K562 (cell line): ENCODE measurements at regions not wholly inside any gene's neighbourhood (a gene's known extent, or its start where the extent isn't known, plus 50 kb on each side); places are given as distances from the start of the nearest gene placed in this dataset.

ENCODE experiments used
- ATAC-seq: fragments of 200-7000 bp; cut with Tn5 transposase; 3 replicates; pipeline ENCODE4 v1.9.1; 2020; ENCODE audit warnings: moderate library complexity
- BruUV-seq: library from RNA; stranded (reverse); fragments of 400-500 nt; replicated peaks from 2 replicates; lab custom pipeline; 2021; lab: Mats Ljungman, UMichigan
- CTCF ChIA-PET: fragments of 300-600 bp; formaldehyde crosslinking; extraction: SDS; loops from one replicate; lab custom pipeline; 2021; ENCODE audit warnings: low intra/inter-chr PET ratio; lab: Yijun Ruan, JAX
- POLR2A ChIA-PET: fragments of 300-600, 350-650 bp; sonication (Branson Sonifier 250); formaldehyde crosslinking; extraction: SDS; loops from one replicate; lab custom pipeline; 2021; ENCODE audit warnings: antibody characterized with exemption, inconsistent platforms; lab: Yijun Ruan, JAX
- DNase-seq, 4 experiments: peaks; one replicate each; pipeline versions ENCODE4 v3.0.0 to v3.0.0-alpha.2; 2011 to 2018; ENCODE audit warnings: low spot score in 3 of 4, mixed read lengths in 3 of 4; ENCODE audit errors: extremely low read depth in 1 of 4
- FAIRE-seq: peaks from 2 replicates; lab custom pipeline; 2011; peaks lifted over from hg19 to GRCh38; lab: Jason Lieb, UNC
- H2AFZ ChIP-seq: 2 replicates; pipeline ENCODE4 v1.6.0; 2011; ENCODE audit warnings: low read depth, low read length, control low read depth, inconsistent platforms
- H3K27ac ChIP-seq: fragments of 200-600 bp; 3 replicates; pipeline ENCODE4 v1.8.0; 2011; ENCODE audit warnings: low read depth, mild to moderate bottlenecking, control low read depth, inconsistent platforms, low read length, moderate library complexity, mixed read lengths; ENCODE audit errors: extremely low read depth
- H3K27me3 ChIP-seq, 2 experiments: fragments of 300-600 bp in 1 of 2; 2 replicates in 1 of 2; 3 replicates in 1 of 2; pipeline versions ENCODE4 v1.6.0 to v1.8.0; 2011; ENCODE audit warnings: inconsistent platforms in 2 of 2, low read length in 2 of 2, mild to moderate bottlenecking in 1 of 2, mixed read lengths in 1 of 2, moderate library complexity in 1 of 2; ENCODE audit not compliant: control insufficient read depth in 2 of 2, insufficient read depth in 2 of 2
- H3K36me3 ChIP-seq: fragments of 300-600 bp; 3 replicates; pipeline ENCODE4 v1.8.0; 2011; ENCODE audit warnings: mild to moderate bottlenecking, low read length, inconsistent platforms; ENCODE audit not compliant: control insufficient read depth, insufficient read depth
- H3K4me1 ChIP-seq, 2 experiments: fragments of 200-600 bp in 1 of 2; replicated peaks in 1 of 2; 2 replicates in 1 of 2; 3 replicates in 1 of 2; pipeline versions ENCODE4 v1.5.1 to v1.8.0; 2011; ENCODE audit warnings: inconsistent platforms in 2 of 2, low read length in 2 of 2, mild to moderate bottlenecking in 1 of 2, mixed read lengths in 1 of 2, moderate library complexity in 1 of 2; ENCODE audit not compliant: control insufficient read depth in 2 of 2, insufficient read depth in 2 of 2
- H3K4me2 ChIP-seq: 2 replicates; pipeline ENCODE4 v1.6.1; 2011; ENCODE audit warnings: low read length, control low read depth, inconsistent platforms, mixed read lengths; ENCODE audit not compliant: insufficient read depth
- H3K4me3 ChIP-seq: fragments of 200-600 bp; sonication (generic), shearing (Covaris generic); 2 replicates; pipeline ENCODE4 v1.5.1; 2016; ENCODE audit warnings: control low read depth, inconsistent platforms
- H3K79me2 ChIP-seq: fragments of 200-600 bp; 3 replicates; pipeline ENCODE4 v1.8.0; 2011; ENCODE audit warnings: low read length, inconsistent platforms; ENCODE audit not compliant: control insufficient read depth, insufficient read depth
- H3K9ac ChIP-seq, 2 experiments: 2 replicates each; pipeline versions ENCODE4 v1.6.0 to v1.6.1; 2011; ENCODE audit warnings: low read depth in 2 of 2, low read length in 2 of 2, control low read depth in 1 of 2, inconsistent platforms in 1 of 2, mild to moderate bottlenecking in 1 of 2, mixed read lengths in 1 of 2; ENCODE audit not compliant: insufficient read depth in 1 of 2
- H3K9me1 ChIP-seq: one replicate; pipeline ENCODE4 v1.6.0; 2011; ENCODE audit warnings: inconsistent platforms, mild to moderate bottlenecking, low read length, moderate library complexity; ENCODE audit not compliant: control insufficient read depth, insufficient read depth
- H3K9me3 ChIP-seq: replicated peaks from 2 replicates; pipeline ENCODE4 v1.5.1; 2011; ENCODE audit warnings: low read depth, low read length, inconsistent platforms; ENCODE audit not compliant: control insufficient read depth, insufficient read depth
- H4K20me1 ChIP-seq: replicated peaks from 2 replicates; pipeline ENCODE4 v1.6.1; 2011; ENCODE audit warnings: low read length, inconsistent platforms, mixed read lengths; ENCODE audit not compliant: control insufficient read depth, insufficient read depth
- ETS2 ChIP-seq: IDR thresholded peaks from 2 replicates; pipeline ENCODE4 v1.6.1; 2016; ENCODE audit warnings: borderline replicate concordance, missing genetic modification characterization, mild to moderate bottlenecking, moderate library complexity, missing compliant biosample characterization; ENCODE audit not compliant: poor library complexity, severe bottlenecking
- GTF2E2 ChIP-seq: fragments of 200-800 bp; sonication (Bioruptor generic); IDR thresholded peaks from 2 replicates; pipeline ENCODE4 v1.6.1; 2016; ENCODE audit warnings: missing genetic modification characterization, missing compliant biosample characterization
- HDGF ChIP-seq: fragments of 450-650 bp; IDR thresholded peaks from 2 replicates; pipeline ENCODE4 v1.6.1; 2016
- HINFP ChIP-seq: fragments of 450-650 bp; conservative IDR thresholded peaks from 2 replicates; pipeline ENCODE4 v1.6.1; 2016; ENCODE audit warnings: missing genetic modification characterization, low read depth, mild to moderate bottlenecking, control low read depth, missing compliant biosample characterization
- HMG20B ChIP-seq: fragments of 250-450 bp; sonication (Bioruptor Pico); IDR thresholded peaks from 2 replicates; pipeline ENCODE4 v1.5.0; 2021; ENCODE audit warnings: mild to moderate bottlenecking
- PML ChIP-seq: IDR thresholded peaks from 2 replicates; pipeline ENCODE4 v1.6.1; 2012; ENCODE audit warnings: low read length, inconsistent platforms
- POU5F1 ChIP-seq: fragments of 150-350 bp; IDR thresholded peaks from 2 replicates; pipeline ENCODE4 v1.6.1; 2014; ENCODE audit warnings: borderline replicate concordance, low read length, low read depth, mild to moderate bottlenecking; ENCODE audit not compliant: partially characterized antibody
- RB1 ChIP-seq: fragments of 450-650 bp; IDR thresholded peaks from 2 replicates; pipeline ENCODE4 v1.6.1; 2017; ENCODE audit warnings: low read depth, mild to moderate bottlenecking
- SNIP1 ChIP-seq: fragments of 450-650 bp; IDR thresholded peaks from 2 replicates; pipeline ENCODE4 v1.7.1; 2017; ENCODE audit warnings: low read depth, mild to moderate bottlenecking
- SNRNP70 ChIP-seq: fragments of 200-400 bp; formaldehyde crosslinking; optimal IDR thresholded peaks from 2 replicates; pipeline ENCODE3; 2017; ENCODE audit warnings: low read depth, low read length
- TCF3 ChIP-seq: sonication (generic); formaldehyde crosslinking; IDR thresholded peaks from 2 replicates; pipeline ENCODE4 v1.4.0; 2020; ENCODE audit warnings: mild to moderate bottlenecking, missing genetic modification reagents
- TRIM25 ChIP-seq: fragments of 450-650 bp; IDR thresholded peaks from 2 replicates; pipeline ENCODE4 v1.7.0; 2016; ENCODE audit warnings: borderline replicate concordance
- ZBTB17 ChIP-seq: fragments of 450-650 bp; formaldehyde crosslinking; IDR thresholded peaks from 2 replicates; pipeline ENCODE4 v1.4.0; 2020; ENCODE audit warnings: mild to moderate bottlenecking
- ZNF239 ChIP-seq: fragments of 250-450 bp; sonication (Bioruptor Pico); IDR thresholded peaks from 2 replicates; pipeline ENCODE4 v1.4.0; 2020; ENCODE audit warnings: mild to moderate bottlenecking
- ZNF436 ChIP-seq: fragments of 250-450, 450-650 bp; sonication (Bioruptor Pico); formaldehyde crosslinking; IDR thresholded peaks from 2 replicates; pipeline ENCODE4 v1.7.0; 2020; ENCODE audit warnings: mild to moderate bottlenecking
- ZNF584 ChIP-seq: fragments of 200-800 bp; sonication (Bioruptor generic); IDR thresholded peaks from 2 replicates; pipeline ENCODE4 v1.6.1; 2016; ENCODE audit warnings: low read depth, mild to moderate bottlenecking, missing genetic modification characterization, missing compliant biosample characterization
- ZNF778 ChIP-seq: fragments of 450-650 bp; formaldehyde crosslinking; IDR thresholded peaks from 2 replicates; pipeline ENCODE4 v1.4.0; 2020; ENCODE audit warnings: mild to moderate bottlenecking, moderate library complexity
- WGBS: fragments of 100-300 bp; shearing (Covaris generic); methylation state at CpG from one replicate; pipeline ENCODE4 v1.1.6; 2016; ENCODE audit warnings: low coverage, mixed read lengths; ENCODE audit not compliant: insufficient coverage; ENCODE audit errors: missing lambda C conversion rate; 5-methylcytosine and 5-hydroxymethylcytosine counted together
- in situ Hi-C: fragments of 300-500 bp; cut with MboI; formaldehyde crosslinking; loops from 4 replicates; pipeline ENCODE4 v1.15.0; 2018; ENCODE audit warnings: inconsistent platforms, mixed read lengths
- intact Hi-C: fragments of 100-400 bp; cut with micrococcal nuclease; formaldehyde crosslinking; loops from 2 replicates; pipeline ENCODE4 v1.14.2; 2022

DNA sequence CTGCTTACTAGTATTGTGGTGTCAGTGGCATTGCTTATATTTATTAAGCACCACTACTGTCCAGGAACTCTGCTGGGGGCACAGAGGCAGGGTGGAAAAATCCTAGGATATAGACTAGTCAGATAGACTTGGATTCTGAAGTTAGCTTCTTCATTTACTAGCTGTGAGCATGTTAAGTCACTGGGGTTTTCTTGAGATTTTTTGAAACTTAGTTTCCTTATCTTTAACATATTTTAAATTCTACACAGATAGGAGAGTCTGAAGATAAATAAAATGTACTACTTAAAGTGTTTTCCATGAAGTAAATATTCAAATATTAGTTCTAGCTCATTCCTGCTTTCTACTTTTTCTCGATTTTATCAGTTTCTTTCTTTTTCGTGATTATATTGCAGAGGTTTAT lies 196.9 kb upstream of the GRID2 start:
- Histone ChIP-seq H3K4me3 (no peak overlapping the region), H3K9me3 (no peaks in the 10 kb centered on the region), H3K9ac (no peak overlapping the region), H3K79me2 (no peaks in the 10 kb centered on the region), H3K9me1 (no peaks in the 10 kb centered on the region), H3K27ac (no peak overlapping the region), H2AFZ (no peak overlapping the region), H3K36me3 (no peaks in the 10 kb centered on the region), H3K27me3 (no peaks in the 10 kb centered on the region)
- in situ Hi-C loops, result no loop called here
- BruUV-seq, result no TSS peak
- intact Hi-C loops, result no loop called here
- ChIA-PET POLR2A (no interaction called here), CTCF (no interaction called here)
- ATAC-seq, result no peak
- WGBS, result 0% methylated on average over 2 of the region's 2 CpGs
- DNase-seq, result no peak
- TF ChIP-seq ZNF584 (CRISPR knock-in tag) (no peak), HDGF (no peak), POU5F1 (no peak), GTF2E2 (tag) (no peak), ZBTB17 (CRISPR knock-in tag) (no peak), TCF3 (no peak), HMG20B (CRISPR knock-in tag) (no peak)
- TF ChIP-seq, all 486 proteins: peak for 0
- no peaks in the 10 kb centered on the region for H3K4me1 ChIP-seq
- H4K20me1 ChIP-seq, result no peaks in the 10 kb centered on the region
- no peak overlapping the region for H3K4me2 ChIP-seq
- no peak for FAIRE-seq

DNA sequence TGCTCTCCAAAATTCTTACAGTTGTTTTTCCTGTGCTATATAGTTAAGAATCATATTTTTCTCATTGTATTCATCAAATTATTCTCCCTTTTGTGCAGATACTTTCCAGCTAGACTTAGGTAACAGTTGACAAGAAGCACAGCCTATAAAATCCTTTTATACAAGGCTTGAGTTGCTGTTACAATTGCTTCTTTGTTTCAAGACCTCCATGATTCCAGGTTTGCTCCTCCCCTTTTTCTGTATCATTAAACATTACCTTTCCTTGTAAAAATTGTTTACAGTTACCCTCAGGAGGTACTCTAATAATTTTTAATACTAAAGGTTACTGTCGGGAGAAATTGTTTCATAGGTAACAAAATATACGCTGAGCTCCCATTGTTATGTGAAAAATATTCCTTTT lies 192.3 kb upstream of the GRID2 start:
- BruUV-seq, result no TSS peak
- FAIRE-seq (no peak), DNase-seq (no peak), ATAC-seq (no peak)
- POLR2A ChIA-PET, result no interaction called here
- H4K20me1 ChIP-seq, result no peaks in the 10 kb centered on the region
- H3K27me3 ChIP-seq, result no peaks in the 10 kb centered on the region
- no peaks in the 10 kb centered on the region for H3K4me1 ChIP-seq
- H3K9me1 ChIP-seq, result no peaks in the 10 kb centered on the region
- CTCF ChIA-PET, result no interaction called here
- H3K4me3 ChIP-seq, result no peak overlapping the region
- in situ Hi-C loops, result no loop called here
- no peak overlapping the region for H3K4me2 ChIP-seq
- H3K79me2 ChIP-seq, result no peaks in the 10 kb centered on the region
- H3K9ac ChIP-seq, result no peak overlapping the region
- no peaks in the 10 kb centered on the region for H3K9me3 ChIP-seq
- WGBS, result 26% methylated on average over 2 of the region's 2 CpGs
- intact Hi-C loops, result no loop called here
- H3K36me3 ChIP-seq, result no peaks in the 10 kb centered on the region
- no peak overlapping the region for H3K27ac ChIP-seq
- H2AFZ ChIP-seq, result no peak overlapping the region
- TF ChIP-seq TRIM25 (no peak), SNIP1 (no peak), RB1 (no peak), ZNF239 (CRISPR knock-in tag) (no peak), ETS2 (tag) (no peak), PML (no peak), SNRNP70 (no peak), ZNF436 (no peak), HINFP (tag) (no peak), ZNF778 (CRISPR knock-in tag) (no peak)
